A549 (cell line): ENCODE measurements at regions not wholly inside any gene's neighbourhood (a gene's known extent, or its start where the extent isn't known, plus 50 kb on each side); places are given as distances from the start of the nearest gene placed in this dataset.
A peak's percentile ranks its signal among the peaks of the same experiment; 100 is the strongest.

ENCODE experiments used
- ATAC-seq, 2 experiments: fragments of 200-7000 bp in 1 of 2; fragments of >200 bp in 1 of 2; cut with Nextera tagmentation in 1 of 2; cut with Tn5 transposase in 1 of 2; 3 replicates each; pipeline versions ENCODE4 v1.8.0 to v1.9.1; 2018 to 2020; ENCODE audit warnings: mild to moderate bottlenecking in 1 of 2, moderate library complexity in 1 of 2
- CTCF ChIA-PET: fragments of 300-600 bp; sonication (Branson Sonifier 250); formaldehyde crosslinking; extraction: SDS; loops from one replicate; lab custom pipeline; 2021; ENCODE audit warnings: antibody characterized with exemption, inconsistent platforms; lab: Yijun Ruan, JAX
- POLR2A ChIA-PET: fragments of 350-600 bp; formaldehyde crosslinking; extraction: SDS; loops from one replicate; lab custom pipeline; 2021; ENCODE audit warnings: antibody characterized with exemption, inconsistent platforms; lab: Yijun Ruan, JAX
- DNase-seq, 2 experiments: peaks; one replicate each; pipeline versions ENCODE4 v3.0.0 to v3.0.0-alpha.2; 2011 to 2016; ENCODE audit warnings: low read depth in 1 of 2, low spot score in 1 of 2
- FAIRE-seq: peaks from 2 replicates; lab custom pipeline; 2011; peaks lifted over from hg19 to GRCh38; lab: Jason Lieb, UNC
- H3K27ac ChIP-seq, 2 experiments: fragments of >200 bp; sonication (Bioruptor Twin); formaldehyde crosslinking; 3 replicates each; pipeline ENCODE4 v1.5.1; 2016 to 2017
- H3K4me1 ChIP-seq: fragments of >200 bp; sonication (Bioruptor Twin); formaldehyde crosslinking; 3 replicates; pipeline ENCODE4 v1.6.1; 2016
- H3K4me2 ChIP-seq: fragments of >200 bp; sonication (Bioruptor Twin); formaldehyde crosslinking; 3 replicates; pipeline ENCODE4 v1.6.1; 2016
- H3K4me3 ChIP-seq: fragments of >200 bp; sonication (Bioruptor Twin); formaldehyde crosslinking; 3 replicates; pipeline ENCODE4 v1.5.1; 2016
- H3K9me3 ChIP-seq: fragments of >200 bp; sonication (Bioruptor Twin); formaldehyde crosslinking; 3 replicates; pipeline ENCODE4 v1.6.1; 2016
- BHLHE40 ChIP-seq: IDR thresholded peaks from 2 replicates; pipeline ENCODE4 v1.6.1; 2012; ENCODE audit warnings: low read depth, low read length, inconsistent platforms
- CBX8 ChIP-seq: fragments of 200-600 bp; sonication (generic); IDR thresholded peaks from 2 replicates; pipeline ENCODE4 v1.6.1; 2016
- CEBPB ChIP-seq, 2 experiments: fragments of >200 bp in 1 of 2; sonication (Bioruptor Twin) in 1 of 2; formaldehyde crosslinking in 1 of 2; IDR thresholded peaks; 2 replicates each; pipeline ENCODE4 v1.6.1; 2012 to 2016
- CTCF ChIP-seq: fragments of >200 bp; sonication (Bioruptor Twin); formaldehyde crosslinking; IDR thresholded peaks from 3 replicates; pipeline ENCODE4 v1.5.1; 2016
- EHF ChIP-seq: fragments of 250-450 bp; sonication (Bioruptor Pico); IDR thresholded peaks from 2 replicates; pipeline ENCODE4 v1.5.0; 2020; ENCODE audit warnings: mild to moderate bottlenecking
- HOXB13 ChIP-seq: fragments of 250-450 bp; sonication (Bioruptor Pico); IDR thresholded peaks from 2 replicates; pipeline ENCODE4 v1.5.0; 2020; ENCODE audit warnings: low read depth, mild to moderate bottlenecking, moderate library complexity
- MAFK ChIP-seq: fragments of 450-650 bp; IDR thresholded peaks from 2 replicates; pipeline ENCODE4 v1.6.1; 2014; ENCODE audit not compliant: partially characterized antibody
- MYC ChIP-seq: IDR thresholded peaks from 2 replicates; pipeline ENCODE4 v1.6.1; 2012; ENCODE audit warnings: mild to moderate bottlenecking, inconsistent platforms, low read length, improper control_type of control experiment, borderline replicate concordance
- NFE2L2 ChIP-seq: fragments of 150-350 bp; conservative IDR thresholded peaks from 2 replicates; pipeline ENCODE4 v1.6.1; 2014; ENCODE audit warnings: low read length
- NR3C1 ChIP-seq: fragments of >200 bp; sonication (Bioruptor Twin); formaldehyde crosslinking; IDR thresholded peaks from 3 replicates; pipeline ENCODE4 v1.6.1; 2017
- PBX3 ChIP-seq: IDR thresholded peaks from 2 replicates; pipeline ENCODE4 v1.6.1; 2012
- RAD21 ChIP-seq, 2 experiments: fragments of >200 bp in 1 of 2; sonication (Bioruptor Twin) in 1 of 2; formaldehyde crosslinking in 1 of 2; IDR thresholded peaks in 1 of 2; conservative IDR thresholded peaks in 1 of 2; 2 replicates in 1 of 2; 3 replicates in 1 of 2; pipeline ENCODE4 v1.6.1; 2012 to 2018; ENCODE audit warnings: inconsistent platforms in 1 of 2
- RARB ChIP-seq: fragments of 250-450 bp; sonication (Bioruptor Pico); IDR thresholded peaks from 2 replicates; pipeline ENCODE4 v1.8.0; 2021; ENCODE audit warnings: mild to moderate bottlenecking, moderate library complexity
- RCOR1 ChIP-seq: fragments of 150-350 bp; IDR thresholded peaks from 2 replicates; pipeline ENCODE4 v1.6.1; 2014; ENCODE audit warnings: antibody characterized with exemption, low read length, low read depth
- RNF2 ChIP-seq: fragments of 200-600 bp; sonication (generic); IDR thresholded peaks from 2 replicates; pipeline ENCODE4 v1.6.1; 2016; ENCODE audit warnings: low read depth, mild to moderate bottlenecking, antibody characterized with exemption, moderate library complexity, borderline replicate concordance
- SMC3 ChIP-seq: fragments of >200 bp; sonication (Bioruptor Twin); formaldehyde crosslinking; IDR thresholded peaks from 3 replicates; pipeline ENCODE4 v1.6.1; 2018; ENCODE audit warnings: inconsistent platforms
- ZC3H11A ChIP-seq: fragments of 450-650 bp; IDR thresholded peaks from 2 replicates; pipeline ENCODE4 v1.6.1; 2014; ENCODE audit warnings: antibody characterized with exemption, mild to moderate bottlenecking
- WGBS: methylation state at CpG from one replicate; pipeline ENCODE4 v1.1.6; 2017; ENCODE audit errors: missing lambda C conversion rate; 5-methylcytosine and 5-hydroxymethylcytosine counted together

- ATAC-seq, result no peak
- Histone ChIP-seq H3K4me2 (no peak overlapping the region), H3K4me3 (no peak overlapping the region), H3K9me3 (no peaks in the 10 kb centered on the region), H3K27ac (no peak overlapping the region), H3K4me1 (no peaks in the 10 kb centered on the region)
- no peak for DNase-seq
- 16% methylated on average over 3 of the region's 3 CpGs for WGBS
- CTCF ChIA-PET, result no interaction called here
- POLR2A ChIA-PET, result no interaction called here
- TF ChIP-seq NFE2L2 (peak; percentile 49; the same call in 1 of the 2 replicates), RCOR1 (no peak), MAFK (peak; percentile 55)
- TF ChIP-seq, all 56 proteins: peak for 2
- no peak for FAIRE-seq
These were observed 506.4 kb downstream of the KLHL4 start for GRCh38 chrX:88024022-88024421.

DNA sequence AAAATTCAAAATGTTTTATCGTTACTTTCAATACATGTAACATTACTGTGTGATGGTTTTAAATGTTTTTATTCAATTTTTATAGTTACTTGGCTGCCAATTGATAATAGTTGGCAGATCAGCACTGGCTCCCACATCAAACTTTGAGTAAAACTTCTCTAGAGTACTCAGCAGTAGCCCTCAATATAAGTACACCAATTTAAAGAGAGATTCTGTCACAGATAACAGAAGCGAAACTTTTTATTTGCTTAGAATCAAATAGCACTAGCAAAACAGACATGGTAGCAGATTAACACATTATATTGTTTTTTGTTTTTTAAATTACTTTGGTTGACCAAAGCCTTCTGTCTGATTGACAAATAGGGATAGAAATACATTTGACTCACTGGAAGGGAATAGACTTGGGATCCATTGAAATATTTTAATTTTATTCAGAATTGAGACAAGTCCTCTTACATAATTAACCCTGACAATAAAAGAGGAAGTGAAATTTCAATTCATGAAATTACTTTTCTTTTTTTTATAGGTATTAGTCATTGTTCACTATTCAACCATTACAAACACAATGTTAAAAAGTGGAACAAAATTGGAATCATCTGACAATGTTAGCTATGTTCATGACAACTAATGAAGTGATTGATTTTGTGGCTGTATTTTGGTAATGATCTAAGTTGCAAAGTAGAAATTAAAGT lies 554.9 kb downstream of the KLHL4 start:
- H3K4me3 ChIP-seq, result no peak overlapping the region
- POLR2A ChIA-PET, result no interaction called here
- ATAC-seq (no peak), FAIRE-seq (no peak), DNase-seq (no peak)
- CTCF ChIA-PET, result no interaction called here
- no peak overlapping the region for H3K27ac ChIP-seq
- no peaks in the 10 kb centered on the region for H3K4me1 ChIP-seq
- no peak for TF ChIP-seq CBX8
- TF ChIP-seq PBX3, result no peak
- TF ChIP-seq EHF, result no peak
- no peak for TF ChIP-seq NFE2L2
- no peak for TF ChIP-seq HOXB13 (CRISPR knock-in tag)
- no peak for TF ChIP-seq BHLHE40
- TF ChIP-seq NR3C1, result no peak
- H3K4me2 ChIP-seq, result no peak overlapping the region
- 3% methylated on average over 2 of the region's 2 CpGs for WGBS
- no peaks in the 10 kb centered on the region for H3K9me3 ChIP-seq

DNA sequence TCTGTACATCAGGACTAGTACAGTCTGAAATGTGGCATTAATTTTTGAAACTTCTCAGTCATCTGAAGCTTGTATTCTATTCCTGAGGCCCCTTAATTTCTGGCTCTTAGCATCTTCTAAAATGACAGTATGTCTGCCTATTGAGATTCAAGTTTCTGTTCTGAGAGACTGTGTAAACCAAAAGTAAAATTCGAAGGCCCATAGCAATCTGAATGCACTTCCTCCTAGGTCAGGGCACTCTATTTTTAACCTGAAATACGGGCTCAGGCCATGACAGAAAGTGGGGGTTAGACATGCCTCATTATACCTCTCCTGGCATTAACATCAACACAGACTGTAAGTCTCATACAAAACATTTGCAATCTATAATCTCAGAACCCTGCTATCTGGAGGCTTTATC lies 584.4 kb downstream of the KLHL4 start:
- FAIRE-seq, result no peak
- TF ChIP-seq RNF2, result no peak
- TF ChIP-seq MYC, result no peak
- TF ChIP-seq ZC3H11A, result no peak
- ChIA-PET CTCF (no interaction called here), POLR2A (no interaction called here)
- no peak for DNase-seq
- ATAC-seq, result no peak
- H3K4me3 ChIP-seq, result no peak overlapping the region
- H3K27ac ChIP-seq, result no peak overlapping the region
- H3K4me1 ChIP-seq, result no peaks in the 10 kb centered on the region
- no peaks in the 10 kb centered on the region for H3K9me3 ChIP-seq
- WGBS, result 0% methylated on average over 2 of the region's 2 CpGs
- H3K4me2 ChIP-seq, result no peak overlapping the region

DNA sequence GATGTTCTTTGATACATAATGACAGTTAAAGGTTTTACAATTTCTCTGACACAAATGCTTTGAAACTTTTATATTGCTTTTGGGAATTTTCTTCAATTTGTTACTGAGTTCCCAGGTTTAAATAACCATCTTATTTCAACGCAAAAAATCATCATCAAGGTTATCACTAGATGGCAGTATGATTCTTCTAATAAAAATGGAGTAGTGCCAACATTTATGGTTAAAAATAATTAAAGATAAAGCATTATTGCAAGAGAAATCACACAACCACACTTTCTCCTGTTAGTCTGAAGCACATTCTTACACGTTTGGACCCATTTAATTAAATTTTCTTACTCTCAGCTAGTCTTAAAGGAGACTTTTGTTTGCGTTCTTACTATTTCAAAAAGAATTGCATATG lies 611.3 kb upstream of the CPXCR1 start:
- no peak overlapping the region for H3K27ac ChIP-seq
- CTCF ChIA-PET, result interaction anchor here (0.7 kb wide), 1 partner anchor 893 kb away, joined by 3 read pairs; no protein-coding TSS in a partner anchor
- POLR2A ChIA-PET, result no interaction called here
- peak; percentile 38; the same call in 2 of the 3 replicates for TF ChIP-seq CTCF
- 0 out of 3 replicates have a peak, but pooled peaks have one; percentile 31 for TF ChIP-seq SMC3
- TF ChIP-seq CEBPB (IDR thresholded peaks at IDR 0.05), result no peak
- no peak for TF ChIP-seq RARB (CRISPR knock-in tag)
- peak; percentile 32 to 52; a peak in 4 of 5 replicates for TF ChIP-seq RAD21 (conservative IDR thresholded peaks at IDR 0.05 in 1 of 2, IDR thresholded peaks at IDR 0.05 in 1 of 2)
- DNase-seq (no peak), ATAC-seq (no peak), FAIRE-seq (peak; percentile 94)
- no peak overlapping the region for H3K4me3 ChIP-seq
- H3K9me3 ChIP-seq, result no peaks in the 10 kb centered on the region
- H3K4me1 ChIP-seq, result no peaks in the 10 kb centered on the region
- H3K4me2 ChIP-seq, result peak overlapping the region; percentile 43; the same call in 2 of the 3 replicates
- WGBS, result 4% methylated on average over 3 of the region's 3 CpGs
